ENCODE measurements at regions not wholly inside any gene's neighbourhood (a gene's known extent, or its start where the extent isn't known, plus 50 kb on each side); places are given as distances from the start of the nearest gene placed in this dataset.
"Not testable (repeated sequence)": the region's sequence is repeated elsewhere in the genome, so short reads cannot be mapped to it uniquely, and the experiment has no call there.

DNA sequence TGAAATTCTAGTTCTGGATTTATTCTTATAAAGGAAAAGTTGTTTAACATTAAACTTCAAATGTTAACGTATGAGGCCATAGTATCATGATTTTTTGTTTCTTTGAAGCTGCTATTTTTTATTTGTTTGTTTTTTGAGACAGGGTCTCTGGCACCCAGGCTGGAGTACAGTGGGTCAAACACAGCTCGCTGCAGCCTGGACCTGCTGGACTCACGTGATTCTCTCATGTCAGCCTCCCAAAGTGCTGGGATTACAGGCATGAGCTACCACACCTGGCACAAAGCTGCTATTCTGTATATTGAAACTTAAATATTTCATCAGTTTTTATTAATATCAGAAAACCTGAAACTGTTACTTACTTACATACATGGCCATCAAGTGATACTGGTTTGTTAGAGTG lies 89.5 kb upstream of the RPRM start:
- Mint-ChIP-seq H3K9me3 (no peaks in the 10 kb centered on the region), H3K4me3 (no peak overlapping the region), H3K4me1 (ENCODE audit: unreplicated experiment) (no peaks in the 10 kb centered on the region), H3K27ac (no peak overlapping the region), H3K27me3 (no peaks in the 10 kb centered on the region), H3K36me3 (no peaks in the 10 kb centered on the region)
- DNase-seq (ENCODE audit: extremely low spot score, unreplicated experiment) = no peak
- TF ChIP-seq, protein P1, sequence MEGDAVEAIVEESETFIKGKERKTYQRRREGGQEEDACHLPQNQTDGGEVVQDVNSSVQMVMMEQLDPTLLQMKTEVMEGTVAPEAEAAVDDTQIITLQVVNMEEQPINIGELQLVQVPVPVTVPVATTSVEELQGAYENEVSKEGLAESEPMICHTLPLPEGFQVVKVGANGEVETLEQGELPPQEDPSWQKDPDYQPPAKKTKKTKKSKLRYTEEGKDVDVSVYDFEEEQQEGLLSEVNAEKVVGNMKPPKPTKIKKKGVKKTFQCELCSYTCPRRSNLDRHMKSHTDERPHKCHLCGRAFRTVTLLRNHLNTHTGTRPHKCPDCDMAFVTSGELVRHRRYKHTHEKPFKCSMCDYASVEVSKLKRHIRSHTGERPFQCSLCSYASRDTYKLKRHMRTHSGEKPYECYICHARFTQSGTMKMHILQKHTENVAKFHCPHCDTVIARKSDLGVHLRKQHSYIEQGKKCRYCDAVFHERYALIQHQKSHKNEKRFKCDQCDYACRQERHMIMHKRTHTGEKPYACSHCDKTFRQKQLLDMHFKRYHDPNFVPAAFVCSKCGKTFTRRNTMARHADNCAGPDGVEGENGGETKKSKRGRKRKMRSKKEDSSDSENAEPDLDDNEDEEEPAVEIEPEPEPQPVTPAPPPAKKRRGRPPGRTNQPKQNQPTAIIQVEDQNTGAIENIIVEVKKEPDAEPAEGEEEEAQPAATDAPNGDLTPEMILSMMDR (conservative IDR thresholded peaks at IDR 0.05) = no peak

GRCh38 chr2:153575171-153575853 lies 96.8 kb upstream of the RPRM start:
- TF ChIP-seq, protein P1 (conservative IDR thresholded peaks at IDR 0.05) = no peak
- H3K27me3 Mint-ChIP-seq = no peaks in the 10 kb centered on the region
- no peak for DNase-seq (ENCODE audit: extremely low spot score, unreplicated experiment)
- no peak overlapping the region for H3K4me3 Mint-ChIP-seq
- H3K9me3 Mint-ChIP-seq = no peaks in the 10 kb centered on the region
- H3K36me3 Mint-ChIP-seq = no peaks in the 10 kb centered on the region
- H3K4me1 Mint-ChIP-seq (ENCODE audit: unreplicated experiment) = no peaks in the 10 kb centered on the region
- no peak overlapping the region for H3K27ac Mint-ChIP-seq

- H3K4me1 Mint-ChIP-seq (ENCODE audit: unreplicated experiment) = no peaks in the 10 kb centered on the region
- DNase-seq (ENCODE audit: extremely low spot score, unreplicated experiment) = no peak
- no peak overlapping the region for H3K4me3 Mint-ChIP-seq
- no peaks in the 10 kb centered on the region for H3K27me3 Mint-ChIP-seq
- peaks cover 12% of the 10 kb centered on the region for H3K9me3 Mint-ChIP-seq
- peaks cover 3% of the 10 kb centered on the region for H3K36me3 Mint-ChIP-seq
- H3K27ac Mint-ChIP-seq = no peak overlapping the region
- TF ChIP-seq, protein P1 (conservative IDR thresholded peaks at IDR 0.05) = no peak
Observed at GRCh38 chr2:153584244-153584643, 105.7 kb upstream of the RPRM start.

DNA sequence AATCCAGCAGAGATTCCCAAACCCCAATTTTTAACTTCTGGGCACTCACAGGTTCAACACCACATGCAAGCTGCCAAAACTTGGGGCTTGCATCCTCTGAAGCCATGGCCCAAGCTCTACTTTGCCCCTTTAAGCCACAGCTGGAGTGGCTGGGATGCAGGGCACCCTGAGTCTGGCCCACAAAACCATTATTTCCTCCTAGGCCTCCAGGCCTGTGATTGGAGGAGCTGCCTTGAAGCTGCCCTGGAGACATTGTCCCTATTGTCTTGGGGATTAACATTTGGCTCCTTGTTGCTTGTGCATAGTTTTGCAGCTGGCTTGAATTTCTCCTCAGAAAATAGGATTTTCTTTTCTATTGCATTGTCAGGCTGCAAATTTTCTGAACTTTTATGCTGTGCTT lies 109.8 kb upstream of the RPRM start:
- Mint-ChIP-seq H3K36me3 (peaks cover 3% of the 10 kb centered on the region), H3K4me1 (ENCODE audit: unreplicated experiment) (no peaks in the 10 kb centered on the region), H3K27ac (no peak overlapping the region), H3K4me3 (no peak overlapping the region), H3K9me3 (peaks cover 17% of the 10 kb centered on the region), H3K27me3 (no peaks in the 10 kb centered on the region)
- TF ChIP-seq, protein P1 (conservative IDR thresholded peaks at IDR 0.05) = no peak
- no peak for DNase-seq (ENCODE audit: extremely low spot score, unreplicated experiment)

DNA sequence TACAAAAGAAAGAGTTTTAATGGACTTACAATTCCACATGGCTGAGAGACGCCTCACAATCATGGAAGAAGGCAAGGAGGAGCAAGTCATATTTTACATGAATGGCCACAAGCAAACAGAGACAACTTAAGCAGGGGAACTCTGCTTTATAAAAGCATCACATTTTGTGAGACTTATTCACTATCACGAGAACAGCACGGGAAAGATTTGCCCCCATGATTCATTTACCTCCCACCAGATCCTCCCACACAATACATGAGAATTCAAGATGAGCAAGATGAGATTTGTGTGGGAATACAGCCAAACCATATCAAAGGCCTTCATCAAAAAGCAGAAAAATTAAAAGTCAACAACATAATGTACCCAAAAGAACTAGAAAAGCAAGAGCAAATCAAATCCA lies 111.0 kb upstream of the RPRM start:
- H3K27me3 Mint-ChIP-seq = no peaks in the 10 kb centered on the region
- no peaks in the 10 kb centered on the region for H3K4me1 Mint-ChIP-seq (ENCODE audit: unreplicated experiment)
- H3K36me3 Mint-ChIP-seq = peaks cover 3% of the 10 kb centered on the region
- DNase-seq (ENCODE audit: extremely low spot score, unreplicated experiment) = no peak
- H3K27ac Mint-ChIP-seq = no peak overlapping the region
- H3K9me3 Mint-ChIP-seq = peaks cover 17% of the 10 kb centered on the region
- no peak overlapping the region for H3K4me3 Mint-ChIP-seq
- TF ChIP-seq, protein P1 (conservative IDR thresholded peaks at IDR 0.05) = no peak

- H3K4me1 Mint-ChIP-seq (ENCODE audit: unreplicated experiment); H3K36me3 Mint-ChIP-seq; H3K9me3 Mint-ChIP-seq; DNase-seq (ENCODE audit: extremely low spot score, unreplicated experiment); H3K27me3 Mint-ChIP-seq: not testable (repeated sequence)
- Mint-ChIP-seq H3K4me3 (peak overlapping the region; percentile 42), H3K27ac (peak overlapping the region; percentile 48)
Observed at GRCh38 chr2:153593086-153593485, 114.5 kb upstream of the RPRM start.

All from type B pancreatic cell (in vitro differentiated cells).